Non-pigmented ciliary epithelial cell (primary cell): ENCODE measurements at regions not wholly inside any gene's neighbourhood (a gene's known extent, or its start where the extent isn't known, plus 50 kb on each side); places are given as distances from the start of the nearest gene placed in this dataset.
A peak's percentile ranks its signal among the peaks of the same experiment; 100 is the strongest.
"Not testable (repeated sequence)": the region's sequence is repeated elsewhere in the genome, so short reads cannot be mapped to it uniquely, and the experiment has no call there.

Experiments used
- DNase-seq: peaks from one replicate; pipeline ENCODE4 v3.0.0-alpha.2; 2010; ENCODE audit warnings: low read depth

DNA sequence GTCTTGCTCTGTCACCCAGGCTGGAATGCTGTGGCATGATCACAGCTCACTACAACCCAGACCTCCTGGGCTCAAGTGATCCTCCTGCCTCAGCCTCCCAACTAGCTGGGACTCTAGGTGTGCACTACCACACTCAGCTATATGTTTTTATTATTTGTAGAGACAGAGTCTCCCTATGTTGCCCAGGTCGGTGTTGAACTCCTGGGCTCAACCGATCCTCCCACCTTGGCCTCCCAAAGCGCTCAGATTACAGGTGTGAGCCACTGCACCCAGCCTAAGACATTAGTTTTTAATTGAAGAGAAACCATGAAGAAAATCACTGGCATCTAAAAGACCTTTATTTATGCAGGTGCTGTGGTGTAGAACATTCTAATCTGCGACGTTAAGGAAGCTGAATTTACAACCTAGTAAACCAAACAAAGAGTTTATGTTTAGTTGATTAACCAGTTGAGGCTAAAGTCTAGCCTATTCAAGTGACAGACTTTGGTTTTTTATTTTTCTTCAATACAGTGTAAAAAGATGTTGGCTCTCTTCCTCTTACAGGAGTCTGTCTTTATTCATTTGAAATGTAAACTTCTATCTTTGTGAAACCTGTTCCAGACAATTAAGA, 52.5 kb upstream of the NBL1 start:
- no peak for DNase-seq

DNA sequence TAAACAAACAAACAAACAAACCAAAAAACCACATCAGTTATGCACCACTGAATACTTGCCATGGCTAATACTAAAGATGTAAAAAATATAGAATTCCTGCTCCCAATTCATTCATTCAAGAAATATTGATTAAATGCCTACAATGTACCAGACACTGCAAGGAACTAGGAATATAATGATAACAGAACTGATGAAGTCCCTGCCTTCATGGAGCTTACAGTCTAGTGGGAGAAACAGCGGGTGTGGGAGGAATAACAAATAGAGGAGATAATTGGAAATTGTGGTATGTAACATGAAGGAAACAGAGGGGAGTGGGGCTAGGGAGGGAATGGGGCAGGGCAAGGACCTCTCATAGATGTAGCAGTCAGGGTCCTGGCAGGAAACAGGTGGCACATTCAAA, 58.6 kb upstream of the NBL1 start:
- no peak for DNase-seq

GRCh38 chr1:19582318-19582717, 61.8 kb upstream of the NBL1 start:
- no peak for DNase-seq

DNA sequence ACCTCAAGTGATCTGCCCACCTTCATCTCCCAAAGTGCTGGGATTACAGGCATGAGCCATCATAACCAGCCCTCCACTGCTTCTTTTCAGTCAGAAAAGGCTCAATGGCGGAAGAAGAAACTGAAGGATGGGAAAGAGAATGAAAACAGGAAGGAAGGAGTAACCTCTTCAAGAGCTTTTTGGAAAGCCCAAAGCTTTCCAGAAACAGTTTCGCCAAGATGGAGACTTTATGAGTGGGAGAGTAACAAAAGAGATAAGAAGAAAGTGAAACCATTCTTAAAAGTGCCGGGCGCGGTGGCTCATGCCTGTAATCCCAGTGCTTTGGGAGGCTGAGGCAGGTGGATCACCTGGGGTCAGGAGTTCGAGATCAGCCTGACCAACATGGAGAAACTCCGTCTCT, 62.7 kb upstream of the NBL1 start:
- no peak for DNase-seq

- DNase-seq, result no peak
Observed at GRCh38 chr1:19577561-19577960, 66.5 kb upstream of the NBL1 start.

GRCh38 chr1:19577036-19577435, 67.1 kb upstream of the NBL1 start:
- DNase-seq, result no peak

- no peak for DNase-seq
Observed at GRCh38 chr1:19569786-19570185, 74.3 kb upstream of the NBL1 start.

GRCh38 chr1:19567041-19567440, 77.1 kb upstream of the NBL1 start:
- no peak for DNase-seq

- DNase-seq, result no peak
Observed at GRCh38 chr1:19564366-19564765, 79.0 kb upstream of the CAPZB start.

DNA sequence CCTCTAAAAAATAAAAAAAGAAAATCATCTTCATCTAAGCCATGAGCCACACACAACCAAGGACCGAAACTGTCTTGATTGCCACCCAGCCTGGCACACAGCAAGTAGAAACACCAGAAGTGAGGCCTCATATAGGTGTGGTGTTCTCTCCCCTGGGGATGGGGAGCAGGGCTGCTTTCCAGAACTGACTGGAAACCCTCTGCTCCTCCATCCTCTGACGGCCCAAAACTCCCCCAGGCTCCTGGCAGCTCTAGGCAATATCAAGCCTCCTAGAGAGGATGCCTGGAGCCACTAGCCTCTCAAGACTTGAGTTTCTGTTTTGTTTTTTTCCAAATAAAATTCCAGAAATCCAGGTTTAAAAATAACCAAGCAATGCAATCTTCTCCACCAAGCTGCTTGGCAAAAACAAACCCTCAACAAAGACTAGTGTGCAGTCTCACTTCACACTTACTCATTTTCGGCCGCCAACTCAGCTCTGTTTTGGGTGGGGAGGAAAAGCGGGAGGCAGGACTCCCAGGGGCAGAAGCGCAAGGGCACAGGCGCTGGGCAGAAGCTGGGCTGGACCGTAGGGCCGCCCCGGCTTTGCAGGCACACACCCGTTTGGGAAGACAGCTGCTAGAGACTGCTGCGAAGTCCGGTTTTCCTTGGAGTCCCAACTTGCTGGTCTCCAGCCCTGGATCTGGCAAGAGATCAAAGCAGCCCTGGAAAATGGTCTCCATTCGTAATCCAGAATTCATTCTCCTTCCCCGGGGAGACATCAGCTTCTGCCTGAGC, 78.2 kb upstream of the CAPZB start:
- no peak for DNase-seq

- no peak for DNase-seq
Observed at GRCh38 chr1:19562847-19563246, 77.5 kb upstream of the CAPZB start.

GRCh38 chr1:19560480-19560879, 75.1 kb upstream of the CAPZB start:
- DNase-seq, result no peak

- peak; percentile 64 for DNase-seq
Observed at GRCh38 chr1:19559641-19560040, 74.3 kb upstream of the CAPZB start.

- DNase-seq, result no peak
Observed at GRCh38 chr1:19557609-19558051, 72.3 kb upstream of the CAPZB start.

GRCh38 chr1:19554090-19554489, 68.8 kb upstream of the CAPZB start:
- no peak for DNase-seq

DNA sequence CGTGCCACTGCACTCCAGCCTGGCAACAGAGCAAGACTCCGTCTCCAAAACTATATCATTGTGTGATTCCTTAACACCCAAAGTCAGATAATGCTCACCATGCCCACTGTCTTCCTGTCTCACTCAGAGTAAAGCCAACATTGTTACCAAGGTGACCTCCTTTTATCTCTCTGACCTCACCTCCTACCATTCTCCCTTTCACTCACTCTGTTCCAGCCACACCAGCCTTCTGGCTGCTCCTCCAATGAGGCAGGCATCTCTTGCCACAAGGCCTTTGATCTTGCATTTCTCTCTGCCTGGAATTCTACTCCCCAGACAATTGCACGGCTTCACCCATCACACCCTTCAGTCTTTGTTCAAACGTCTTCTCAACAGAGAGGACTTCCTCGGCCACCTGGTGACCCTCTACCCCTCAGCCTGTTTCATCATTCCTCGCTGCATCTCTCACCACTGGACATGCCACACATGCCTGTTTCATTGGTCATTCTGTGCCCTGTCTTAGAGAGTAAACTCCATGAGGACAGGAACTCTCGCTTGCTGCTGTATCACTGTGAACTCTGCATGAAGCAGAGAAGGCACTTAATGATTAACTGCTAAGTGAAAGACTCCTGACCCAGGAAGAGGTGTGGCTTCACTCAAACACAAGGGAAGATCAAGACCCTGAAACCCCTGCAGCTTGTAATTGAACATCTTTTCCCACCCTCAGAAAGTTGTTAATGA, 67.1 kb upstream of the CAPZB start:
- no peak for DNase-seq

- DNase-seq, result not testable (repeated sequence)
Observed at GRCh38 chr1:19551837-19552236, 66.5 kb upstream of the CAPZB start.

DNA sequence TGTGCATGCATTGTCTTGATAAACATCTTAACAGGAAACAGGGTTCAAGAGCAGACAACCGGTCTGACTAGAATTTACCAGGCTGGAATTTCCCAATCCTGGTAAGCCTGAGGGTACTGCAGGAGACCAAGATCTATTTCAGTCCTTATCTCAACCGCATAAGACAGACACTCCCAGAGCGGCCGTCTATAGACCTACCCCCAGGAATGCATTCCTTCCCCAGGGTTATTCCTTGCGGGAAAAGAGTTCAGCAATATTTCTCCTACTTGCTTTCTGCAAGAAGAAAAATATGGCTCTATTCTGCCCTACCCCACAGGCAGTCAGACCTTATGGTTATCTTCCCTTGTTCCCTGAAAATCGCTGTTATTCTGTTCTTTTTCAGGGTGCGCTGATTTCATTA, 65.1 kb upstream of the CAPZB start:
- not testable (repeated sequence) for DNase-seq

GRCh38 chr1:19547814-19548213, 62.5 kb upstream of the CAPZB start:
- DNase-seq, result no peak

GRCh38 chr1:19536519-19536918, 51.2 kb upstream of the CAPZB start:
- no peak for DNase-seq

DNA sequence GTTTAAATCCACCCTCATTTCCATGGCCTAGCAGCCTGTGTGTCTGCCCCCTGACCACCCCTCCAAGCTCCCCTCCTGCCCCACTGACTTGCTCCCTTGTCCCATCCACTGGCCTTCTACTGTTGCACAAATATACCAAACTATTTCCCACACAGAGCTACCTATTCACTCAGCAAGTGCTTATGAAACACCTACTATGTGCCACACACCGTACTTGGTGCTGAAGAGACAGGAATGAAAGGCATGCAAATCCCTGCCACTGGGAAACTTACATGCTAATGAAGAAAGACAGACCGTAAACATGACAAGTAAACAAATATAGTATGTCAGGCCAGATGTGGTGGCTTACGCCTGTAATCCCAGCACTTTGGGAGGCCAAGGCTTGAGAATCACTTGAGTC, 49.9 kb upstream of the CAPZB start:
- no peak for DNase-seq
